DMS 273 (cell line): ENCODE measurements at regions not wholly inside any gene's neighbourhood (a gene's known extent, or its start where the extent isn't known, plus 50 kb on each side); places are given as distances from the start of the nearest gene placed in this dataset.

Experiments
- DNase-seq: peaks from one replicate; lab custom pipeline; 2025; ENCODE audit not compliant: unreplicated experiment; lab: John Stamatoyannopoulos, UW

DNA sequence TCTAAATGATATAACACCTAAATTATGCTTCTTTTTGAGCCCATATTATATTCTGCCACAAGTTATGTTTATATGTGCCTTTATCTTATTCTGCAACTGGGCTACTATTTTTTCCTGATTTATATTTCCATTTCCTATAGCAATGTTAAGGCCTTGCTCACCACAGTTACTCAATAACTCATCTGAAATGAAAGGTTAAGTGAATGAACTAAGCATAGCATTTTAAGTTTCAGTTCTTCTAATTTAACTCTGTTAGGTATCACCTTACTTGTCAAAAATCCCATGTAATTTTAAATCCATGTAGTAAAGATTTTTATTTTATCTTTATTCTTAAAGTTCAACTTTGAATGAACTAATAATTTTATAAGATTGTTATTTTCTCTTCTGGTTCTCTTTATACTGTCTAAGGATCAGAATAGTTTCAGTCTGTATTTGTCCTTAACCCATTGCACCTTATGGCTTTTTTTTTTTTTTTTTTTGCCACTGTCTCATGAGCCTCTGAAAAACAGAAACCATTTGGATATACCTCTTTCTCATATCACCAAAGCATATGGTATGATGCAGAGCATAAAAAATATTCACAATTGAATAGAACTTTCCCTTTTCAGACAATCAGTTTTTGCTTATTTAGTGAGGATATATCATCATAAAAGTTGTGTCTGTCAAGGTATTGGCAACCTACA is 301.8 kb upstream of the ZWINT start:
- DNase-seq = no peak

DNA sequence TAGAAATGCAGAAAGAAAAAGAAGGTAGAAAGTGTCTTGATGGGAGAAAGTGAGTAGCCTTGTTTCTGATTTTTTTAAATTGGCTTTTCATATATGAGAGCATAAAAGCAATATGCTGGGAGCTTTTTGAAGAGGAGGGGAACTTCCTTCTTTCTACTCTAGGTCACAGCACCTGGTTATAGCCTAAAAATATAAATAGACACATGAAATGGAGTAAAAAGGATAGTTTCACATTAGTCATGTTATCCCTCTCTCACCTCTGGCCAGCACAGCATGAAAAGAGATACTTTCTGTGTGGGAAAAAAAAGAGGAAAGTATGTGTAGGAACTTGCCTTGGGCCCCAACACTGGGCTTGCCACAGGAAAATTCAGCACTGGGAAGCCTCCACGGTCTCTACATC is 292.2 kb upstream of the ZWINT start:
- DNase-seq = no peak

DNA sequence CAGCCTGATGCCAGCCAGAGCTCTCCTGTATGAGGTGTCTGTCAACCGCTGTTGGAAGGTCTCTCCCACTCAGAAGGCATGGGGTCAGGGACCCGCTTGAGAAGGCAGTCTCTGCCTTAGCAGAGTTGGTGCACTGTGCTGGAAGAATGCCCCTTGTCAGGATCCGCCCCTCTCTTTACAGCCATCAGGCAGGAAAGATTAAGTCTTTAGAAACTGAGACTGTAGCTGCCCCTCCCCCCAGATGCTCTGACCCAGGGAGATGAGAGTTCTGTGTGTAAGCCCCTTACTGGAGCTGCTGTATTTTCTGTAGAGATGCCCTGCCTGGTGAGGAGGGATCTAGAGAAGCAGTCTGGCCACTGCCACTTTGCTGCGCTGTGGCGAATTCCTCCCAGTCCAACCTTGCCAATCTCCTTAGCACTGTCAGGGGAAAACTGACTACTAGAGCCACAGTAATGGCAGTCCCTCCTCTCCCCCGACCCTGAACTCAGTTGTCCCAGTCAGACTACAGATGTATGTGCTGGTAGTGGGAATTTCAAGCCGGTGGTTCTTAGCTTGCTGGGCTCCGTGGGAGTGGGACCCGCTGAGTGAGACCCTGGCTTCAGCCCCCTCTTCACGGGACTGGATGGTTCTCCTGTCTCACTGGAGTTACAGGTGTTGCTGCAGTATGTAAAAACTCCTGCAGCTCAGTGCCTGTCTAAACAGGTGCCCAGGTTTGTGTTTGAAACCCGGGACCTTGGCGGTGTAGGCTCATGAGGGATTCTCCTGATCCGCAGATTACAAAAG is 285.5 kb upstream of the ZWINT start:
- no peak for DNase-seq

DNA sequence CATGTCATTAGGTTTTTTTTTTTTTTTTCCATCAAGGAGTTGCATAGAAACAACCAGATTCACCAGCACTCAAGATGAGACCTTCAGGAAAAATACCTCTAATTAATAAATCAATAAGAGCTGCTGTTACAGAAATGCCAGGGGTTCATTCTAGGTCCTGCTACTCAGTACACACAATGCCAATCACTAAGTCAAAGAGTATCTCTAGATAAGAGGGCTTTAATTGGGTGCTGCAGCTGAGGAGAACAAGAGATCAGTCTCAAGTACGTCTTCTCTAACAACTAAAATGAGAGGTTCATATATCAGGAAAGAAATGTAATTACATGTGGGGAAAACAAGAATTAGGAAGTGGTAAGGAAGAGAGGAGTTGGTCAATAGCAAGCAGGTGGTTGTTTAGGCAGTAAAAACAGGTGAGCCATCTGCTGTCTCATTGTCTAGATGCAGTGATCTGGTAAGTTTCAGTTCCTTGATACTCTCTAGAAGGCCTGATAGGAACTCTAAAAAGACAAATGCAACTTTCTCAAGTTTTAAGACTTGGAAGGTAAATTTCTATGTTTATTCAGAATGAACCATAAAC is 272.9 kb upstream of the ZWINT start:
- no peak for DNase-seq

DNA sequence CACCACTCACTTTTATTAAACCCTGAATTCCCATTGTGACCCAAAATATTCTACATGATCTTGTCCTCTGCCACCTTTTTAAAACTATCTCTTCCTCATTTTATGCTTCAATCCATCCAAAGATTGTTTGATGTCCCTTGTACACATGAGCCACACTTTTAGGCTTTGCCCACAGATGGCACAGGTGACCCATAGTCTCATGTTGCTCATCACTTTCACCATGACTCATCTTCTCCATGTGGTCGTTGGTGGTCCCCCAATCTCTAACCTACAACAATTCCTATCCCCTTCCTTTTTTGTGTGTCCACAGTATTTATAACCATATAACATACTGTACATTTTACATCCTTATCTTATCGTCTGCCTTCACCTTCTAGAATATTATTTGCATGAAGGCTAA is 271.5 kb upstream of the ZWINT start:
- DNase-seq = no peak

DNA sequence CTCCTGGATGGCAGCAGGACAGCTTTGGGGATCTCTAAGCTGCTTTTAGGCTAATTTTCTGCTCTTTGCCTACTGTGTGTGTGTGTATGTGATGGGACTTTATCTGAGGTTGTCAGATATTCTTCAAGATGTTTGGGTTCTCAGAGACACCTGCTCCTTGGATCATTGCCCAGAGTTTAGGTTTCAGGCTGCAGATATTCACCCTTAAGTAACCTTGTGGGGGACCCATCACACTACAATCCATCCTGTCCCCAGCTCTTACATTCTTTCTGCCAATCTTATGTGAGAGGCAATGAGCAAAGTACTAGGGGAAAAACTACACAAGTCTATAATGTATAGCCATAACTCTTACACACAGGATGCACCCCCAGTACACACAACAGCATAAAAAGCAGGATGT is 263.0 kb upstream of the ZWINT start:
- DNase-seq = no peak

DNA sequence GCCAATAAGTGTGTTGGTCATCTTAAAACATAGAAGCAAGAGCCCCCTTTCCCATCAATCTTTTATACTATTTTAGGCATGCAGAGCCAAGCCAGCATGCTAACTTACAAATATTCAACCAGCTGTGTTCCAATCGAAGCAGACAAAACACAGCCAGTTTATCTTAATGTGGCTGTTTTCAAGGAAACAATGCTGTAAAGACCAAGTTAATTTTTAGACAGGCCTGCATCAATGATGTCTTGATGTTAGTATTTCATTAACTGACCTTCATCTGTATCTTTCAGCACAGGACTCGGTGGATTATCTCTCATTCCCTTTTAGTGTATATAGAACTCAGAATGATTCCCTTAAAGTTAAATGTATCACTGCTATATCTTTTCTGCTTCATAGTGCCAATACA is 262.0 kb upstream of the ZWINT start:
- DNase-seq = no peak

DNA sequence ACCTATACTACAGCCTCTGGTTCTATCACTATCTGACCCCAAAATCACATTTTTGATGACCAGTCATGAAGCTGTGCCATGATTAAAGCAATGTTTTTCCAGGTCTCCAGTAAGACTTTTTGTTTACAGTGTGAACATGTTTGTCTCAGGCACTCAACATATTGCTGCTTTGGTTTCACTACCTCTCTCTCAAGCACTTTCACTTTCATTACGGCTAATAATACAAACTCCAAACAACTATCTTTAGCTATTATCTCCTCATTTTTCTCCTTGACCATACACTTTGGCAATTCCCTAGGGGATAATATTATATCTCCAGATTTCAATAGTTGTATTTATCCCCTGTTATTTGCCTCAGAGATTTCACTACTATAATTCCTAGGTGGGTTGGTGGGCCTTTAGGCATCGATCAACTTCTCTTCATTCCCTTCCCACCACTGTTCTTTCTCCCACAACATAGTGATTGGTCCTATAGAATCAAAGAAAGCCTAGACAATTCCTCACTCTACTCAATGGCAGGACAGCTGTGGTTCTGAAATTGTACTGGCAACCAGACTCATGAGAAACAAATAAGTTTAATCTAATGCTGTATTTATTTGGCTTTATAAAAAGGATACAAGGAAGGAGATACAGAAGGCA is 261.4 kb upstream of the ZWINT start:
- no peak for DNase-seq

DNA sequence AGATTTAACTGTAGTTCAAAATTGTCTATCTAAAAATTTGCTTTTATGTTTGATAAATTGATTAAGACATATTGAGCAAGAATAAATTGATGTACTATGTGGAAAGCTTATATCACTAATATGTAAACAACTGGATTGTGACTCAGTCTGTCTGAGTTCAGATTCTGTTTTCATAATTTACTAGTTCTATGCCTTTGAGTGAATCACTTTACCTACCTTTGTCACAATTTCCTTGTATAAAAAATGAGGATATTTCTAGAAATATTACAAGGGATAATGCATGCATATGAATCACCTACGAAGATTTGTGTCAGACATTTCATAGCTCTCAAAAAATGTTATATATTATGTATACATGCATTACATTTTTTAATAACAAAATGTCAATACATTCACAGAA is 245.1 kb upstream of the ZWINT start:
- DNase-seq = no peak

DNA sequence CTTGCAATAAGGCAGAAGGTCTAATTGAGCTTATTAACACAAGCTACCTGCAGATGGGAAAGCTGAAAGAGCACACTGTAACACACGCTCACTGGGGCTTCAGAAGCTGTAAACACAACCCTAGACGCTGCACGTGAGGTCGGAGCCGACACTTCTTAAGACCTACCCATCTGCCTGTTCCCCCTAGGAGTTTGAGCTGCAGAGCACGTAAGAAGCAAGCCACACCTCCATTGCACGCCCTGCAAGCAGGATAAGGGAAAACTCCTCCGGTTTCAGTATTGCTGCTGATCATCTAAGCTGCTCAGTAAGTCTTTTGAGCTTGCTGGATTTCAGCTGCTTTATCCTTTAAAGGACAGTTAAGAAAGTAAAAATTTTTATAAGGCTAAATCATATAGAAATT is 244.0 kb upstream of the ZWINT start:
- DNase-seq = peak; percentile 0

DNA sequence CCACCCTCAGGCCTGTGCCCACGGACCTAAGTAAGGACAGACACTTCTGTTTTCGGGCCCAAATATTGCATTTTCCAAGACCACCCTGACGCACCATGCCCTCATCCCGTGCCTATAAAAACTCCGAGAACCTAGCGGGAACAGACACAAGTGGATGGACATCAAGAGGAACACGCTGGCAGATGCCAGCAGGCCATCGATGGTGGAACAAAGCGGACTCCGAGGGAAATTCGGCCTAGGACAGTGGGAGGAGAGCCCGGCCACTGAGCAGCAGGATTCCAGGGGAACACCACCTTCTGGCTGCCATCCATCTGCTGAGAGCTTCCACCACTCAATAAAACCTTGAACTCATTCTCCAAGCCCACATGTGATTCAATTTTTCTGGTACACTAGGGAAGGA is 243.6 kb upstream of the ZWINT start:
- DNase-seq = no peak

DNA sequence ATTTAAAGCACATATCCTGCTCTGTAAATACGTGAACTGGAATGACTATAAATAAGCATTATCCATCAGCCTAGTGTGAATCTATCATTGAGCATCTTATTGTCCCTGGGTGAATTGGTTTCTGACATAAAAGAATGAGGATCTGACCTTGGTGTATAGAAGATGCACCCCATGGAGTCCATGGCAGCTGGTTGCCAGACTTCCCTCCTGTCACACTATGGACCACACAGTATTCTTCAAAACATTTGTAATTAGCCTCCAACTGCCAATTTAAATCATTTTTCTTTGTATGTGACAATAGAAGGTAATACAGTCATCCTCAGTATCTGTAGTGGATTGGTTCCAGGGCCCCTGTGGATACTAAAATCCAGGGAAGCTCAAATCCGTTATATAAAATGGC is 238.1 kb upstream of the ZWINT start:
- DNase-seq = no peak

DNA sequence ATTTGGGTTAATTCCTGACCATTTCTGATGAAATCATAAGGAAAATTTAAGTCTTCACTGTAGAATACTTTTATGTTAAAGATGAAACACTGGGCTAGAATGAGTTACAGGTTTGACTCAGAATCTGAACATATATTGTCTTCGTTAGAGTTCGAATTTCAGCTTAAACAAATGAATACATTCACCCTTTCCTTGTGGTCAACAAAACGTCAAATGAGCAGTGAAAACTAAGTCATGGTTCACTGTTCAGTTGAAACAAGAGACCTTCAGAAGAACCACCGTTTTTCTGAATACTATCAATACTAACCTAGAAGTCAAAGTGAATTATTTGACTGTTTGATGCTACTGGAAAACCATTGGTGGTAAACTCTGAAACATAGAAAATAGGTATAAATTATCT is 235.2 kb upstream of the ZWINT start:
- no peak for DNase-seq

DNA sequence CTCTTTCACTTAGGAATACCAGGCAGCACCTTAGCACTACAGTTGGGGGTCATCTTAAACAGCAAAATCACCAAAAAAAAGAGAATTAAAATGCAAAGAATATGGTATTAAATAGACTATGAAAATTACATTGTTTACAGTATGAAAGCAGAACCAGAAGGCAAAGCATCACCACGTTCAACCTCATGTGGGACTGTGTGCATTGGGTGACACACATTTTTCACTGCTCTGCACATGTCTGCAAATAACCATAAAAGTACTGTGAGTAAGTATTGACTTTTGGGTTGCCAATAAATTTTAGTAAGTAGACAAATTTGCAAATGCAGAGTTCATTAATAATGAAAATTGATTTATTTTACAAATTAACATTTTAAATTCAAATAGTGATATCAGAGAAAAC is 232.1 kb upstream of the ZWINT start:
- no peak for DNase-seq

DNA sequence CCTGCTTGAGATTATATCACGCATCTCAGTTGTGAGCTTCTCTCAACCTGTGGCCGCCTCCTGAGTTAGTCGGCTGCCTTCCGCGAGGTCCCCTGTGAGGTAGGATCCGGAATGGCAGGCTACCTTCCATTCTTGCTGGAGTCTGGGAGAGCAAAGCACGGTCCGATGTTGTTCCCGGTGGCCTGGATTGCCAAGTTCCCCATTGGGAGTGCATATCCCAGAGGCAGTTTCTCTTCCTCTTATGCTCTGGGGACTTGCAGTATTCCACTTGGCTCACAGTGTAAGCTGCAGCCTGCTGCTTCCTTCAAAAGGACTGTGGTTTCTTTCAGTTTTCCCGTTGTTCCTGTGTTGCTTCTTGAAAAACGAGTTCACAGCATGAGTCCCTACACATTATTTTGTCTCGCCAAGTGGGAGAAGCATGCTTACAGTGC is 225.4 kb upstream of the ZWINT start:
- DNase-seq = peak; percentile 28

DNA sequence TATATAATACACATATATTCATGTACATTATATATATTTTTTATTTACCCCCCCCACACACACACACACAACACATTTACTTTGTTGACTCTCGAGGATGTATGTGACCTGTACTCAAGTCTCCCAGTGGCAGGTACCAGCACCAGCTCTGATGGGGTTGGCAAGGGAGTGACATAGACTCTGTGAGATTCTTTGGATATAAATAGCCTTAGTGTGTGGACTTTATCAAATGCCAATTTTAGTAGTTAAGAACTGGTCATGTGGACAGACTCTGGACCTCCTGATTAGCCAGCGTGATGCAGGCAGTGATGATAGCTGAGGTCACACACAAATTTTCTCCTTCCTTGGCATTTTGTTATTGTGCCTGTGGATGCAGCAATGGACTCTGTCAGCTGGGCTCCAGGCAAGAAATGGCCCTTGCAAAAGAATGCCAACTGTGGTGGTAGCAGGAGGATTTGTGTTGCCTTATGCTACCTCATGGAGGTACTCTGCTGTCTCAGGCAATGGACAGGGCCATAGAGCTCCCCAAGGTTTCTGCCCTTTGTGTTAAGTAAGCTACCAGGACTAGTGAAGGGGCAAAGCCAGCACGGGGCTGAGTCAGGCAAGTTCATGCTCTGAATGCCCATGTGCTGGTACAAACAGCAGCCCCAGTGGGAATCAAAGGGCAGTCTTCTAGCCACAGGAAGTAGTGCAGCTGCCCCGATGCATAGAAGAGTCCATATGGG is 224.6 kb upstream of the ZWINT start:
- no peak for DNase-seq

DNA sequence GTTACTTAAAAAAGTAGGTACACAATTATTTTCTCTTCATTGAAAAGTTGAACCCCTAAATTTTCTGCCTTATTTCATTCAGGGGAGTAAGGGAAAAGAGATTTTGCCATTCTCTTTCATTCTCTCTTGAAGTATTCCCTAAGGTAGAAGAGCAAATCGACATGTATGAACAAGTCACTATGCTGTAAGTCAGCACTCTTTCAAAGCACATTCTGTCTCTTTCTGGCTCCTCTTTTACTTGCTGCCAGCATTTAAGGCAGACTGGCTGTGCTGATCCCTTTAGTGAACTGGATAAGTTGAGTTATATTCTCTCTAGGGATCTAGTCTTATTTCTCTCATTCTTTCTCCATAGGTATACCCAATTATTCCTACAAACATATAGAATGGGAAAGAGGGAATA is 222.3 kb upstream of the ZWINT start:
- no peak for DNase-seq

DNA sequence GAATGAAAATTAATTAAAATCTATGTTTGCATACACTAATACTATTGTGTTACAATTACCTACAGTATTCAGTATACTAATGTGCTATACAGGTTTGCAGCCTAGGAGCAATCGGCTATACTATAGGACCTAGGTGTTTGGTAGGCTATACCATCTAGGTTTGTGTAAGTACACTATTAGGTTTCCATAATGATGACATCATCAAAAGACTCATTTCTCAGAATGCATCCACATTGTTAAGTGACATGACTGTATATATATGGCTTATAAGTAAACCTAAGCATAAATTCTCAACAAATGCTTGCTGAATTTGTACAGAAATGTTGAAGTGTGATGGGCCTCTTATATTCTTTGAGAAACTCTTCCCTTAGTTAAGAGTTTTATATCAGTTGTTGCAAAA is 206.5 kb upstream of the ZWINT start:
- DNase-seq = no peak

DNA sequence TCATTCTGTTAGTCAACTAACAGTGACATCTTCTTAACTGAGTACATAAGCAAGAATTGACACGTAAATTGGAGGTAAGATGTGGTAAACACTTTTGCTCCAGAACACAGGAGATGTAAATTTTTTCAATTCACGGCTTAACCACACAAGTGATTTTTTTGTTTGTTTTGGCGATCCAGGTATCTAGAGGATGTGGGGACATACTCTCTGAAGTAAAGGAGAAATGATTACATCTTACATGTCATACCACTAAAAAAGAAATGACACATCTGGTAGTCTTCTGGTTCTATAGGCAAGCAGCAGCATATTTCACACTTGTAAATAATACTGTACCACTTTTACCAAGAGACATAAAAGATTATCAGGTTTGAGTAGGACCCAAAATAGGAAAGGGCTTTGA is 200.3 kb upstream of the ZWINT start:
- no peak for DNase-seq

DNA sequence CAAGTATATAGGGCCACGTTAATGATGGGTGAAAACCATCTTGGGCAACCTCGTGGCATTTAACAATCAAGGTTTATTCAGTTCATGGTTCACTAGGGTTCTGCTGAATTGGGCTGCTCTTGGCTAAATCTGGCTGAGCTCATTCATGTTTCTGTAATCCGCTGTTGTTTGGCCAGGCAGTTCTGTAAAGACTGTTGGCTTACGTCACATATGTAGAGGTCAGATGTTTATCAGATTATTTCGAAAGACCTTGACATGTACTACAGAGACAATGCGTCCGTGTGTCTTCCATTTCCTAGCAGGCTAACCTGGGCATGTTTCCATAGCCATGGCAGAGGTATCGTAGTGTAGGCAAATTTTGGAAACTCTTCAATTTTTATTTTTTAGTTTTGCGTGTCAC is 190.0 kb upstream of the ZWINT start:
- no peak for DNase-seq

DNA sequence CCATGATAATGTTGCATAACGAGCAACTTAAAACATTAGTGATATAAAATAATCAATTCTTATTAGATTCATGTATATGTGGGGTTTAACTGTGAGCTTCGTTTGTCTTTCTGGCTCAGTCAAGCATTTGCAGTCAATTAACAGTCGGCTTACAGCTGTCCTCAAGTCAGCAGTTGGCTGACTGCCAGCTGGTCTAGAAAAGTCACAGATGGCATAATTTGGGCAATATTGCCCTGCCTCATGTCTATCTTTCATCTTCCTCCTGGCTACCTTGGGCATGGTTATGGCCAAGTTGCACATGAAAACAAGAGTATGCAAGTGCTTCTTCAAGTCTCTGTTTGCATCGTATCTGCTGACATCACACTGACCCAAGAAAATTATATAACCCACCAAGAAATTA is 186.1 kb upstream of the ZWINT start:
- DNase-seq = peak; percentile 79
